ENCODE measurements at regions not wholly inside any gene's neighbourhood (a gene's known extent, or its start where the extent isn't known, plus 50 kb on each side); places are given as distances from the start of the nearest gene placed in this dataset.

DNA sequence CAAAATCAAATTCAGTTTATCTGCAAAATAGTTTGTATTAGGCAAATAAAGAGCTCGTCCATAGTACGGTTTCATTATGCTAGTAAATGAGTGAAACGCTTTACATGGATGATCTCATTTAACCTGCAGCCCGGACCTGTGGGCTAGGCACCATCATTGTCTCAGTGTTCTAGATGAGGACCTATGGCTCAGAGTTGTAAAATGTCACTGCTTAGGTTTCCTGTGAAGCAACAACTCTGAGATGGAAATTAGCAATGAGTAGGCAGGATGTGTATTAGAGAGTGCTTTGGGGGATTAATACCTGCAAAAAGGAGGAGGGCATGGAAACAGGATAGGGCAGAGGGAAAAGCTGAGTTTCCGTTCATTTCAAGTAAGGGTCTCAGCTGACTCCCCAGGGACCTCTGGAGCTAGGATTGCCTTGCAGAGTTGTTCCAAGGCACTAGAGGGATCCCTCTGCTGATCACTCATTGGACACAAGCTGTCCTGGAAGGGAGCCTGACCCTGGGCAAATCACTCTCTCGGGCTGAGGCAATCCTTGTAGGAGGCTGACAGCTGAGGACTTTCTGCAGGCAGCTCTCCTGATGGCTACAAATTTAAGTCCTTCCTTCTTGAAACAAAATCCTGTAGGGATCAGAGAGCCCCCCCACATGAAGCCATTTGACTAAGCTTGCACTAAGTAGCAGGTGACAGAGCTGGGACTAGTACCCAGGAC, 58.8 kb upstream of the SIX2 start:
- TF ChIP-seq POLR2A (IDR thresholded peaks at IDR 0.05; ENCODE audit: low read depth) (no peak), EP300 (IDR thresholded peaks at IDR 0.05) (no peak), POLR2AphosphoS5 (IDR thresholded peaks at IDR 0.05) (no peak)
- TF ChIP-seq, protein P1, sequence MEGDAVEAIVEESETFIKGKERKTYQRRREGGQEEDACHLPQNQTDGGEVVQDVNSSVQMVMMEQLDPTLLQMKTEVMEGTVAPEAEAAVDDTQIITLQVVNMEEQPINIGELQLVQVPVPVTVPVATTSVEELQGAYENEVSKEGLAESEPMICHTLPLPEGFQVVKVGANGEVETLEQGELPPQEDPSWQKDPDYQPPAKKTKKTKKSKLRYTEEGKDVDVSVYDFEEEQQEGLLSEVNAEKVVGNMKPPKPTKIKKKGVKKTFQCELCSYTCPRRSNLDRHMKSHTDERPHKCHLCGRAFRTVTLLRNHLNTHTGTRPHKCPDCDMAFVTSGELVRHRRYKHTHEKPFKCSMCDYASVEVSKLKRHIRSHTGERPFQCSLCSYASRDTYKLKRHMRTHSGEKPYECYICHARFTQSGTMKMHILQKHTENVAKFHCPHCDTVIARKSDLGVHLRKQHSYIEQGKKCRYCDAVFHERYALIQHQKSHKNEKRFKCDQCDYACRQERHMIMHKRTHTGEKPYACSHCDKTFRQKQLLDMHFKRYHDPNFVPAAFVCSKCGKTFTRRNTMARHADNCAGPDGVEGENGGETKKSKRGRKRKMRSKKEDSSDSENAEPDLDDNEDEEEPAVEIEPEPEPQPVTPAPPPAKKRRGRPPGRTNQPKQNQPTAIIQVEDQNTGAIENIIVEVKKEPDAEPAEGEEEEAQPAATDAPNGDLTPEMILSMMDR (IDR thresholded peaks at IDR 0.05) = no peak

Data from esophagus muscularis mucosa (tissue), 4 donors.